GM06990 (cell line): ENCODE measurements at regions not wholly inside any gene's neighbourhood (a gene's known extent, or its start where the extent isn't known, plus 50 kb on each side); places are given as distances from the start of the nearest gene placed in this dataset.

Source experiments
- DNase-seq: peaks from one replicate; pipeline ENCODE4 v3.0.0-alpha.2; 2011; ENCODE audit not compliant: insufficient read length; ENCODE audit errors: extremely low read depth
- H3K27me3 ChIP-seq: replicated peaks from 2 replicates; pipeline ENCODE4 v1.6.0; 2011; ENCODE audit warnings: low read length; ENCODE audit not compliant: control insufficient read depth, insufficient read depth
- H3K36me3 ChIP-seq: 2 replicates; pipeline ENCODE4 v1.5.1; 2011; ENCODE audit warnings: low read length; ENCODE audit not compliant: control insufficient read depth, insufficient read depth
- H3K4me3 ChIP-seq: replicated peaks from 2 replicates; pipeline ENCODE4 v1.5.1; 2011; ENCODE audit warnings: low read depth, mild to moderate bottlenecking, control low read depth, low read length
- TF ChIP-seq, protein P1 (sequence below): IDR thresholded peaks from 2 replicates; pipeline ENCODE4 v1.5.1; 2011; ENCODE audit warnings: low read length, control low read depth, mild to moderate bottlenecking, inconsistent platforms; ENCODE audit not compliant: insufficient read depth, poor library complexity, severe bottlenecking

DNA sequence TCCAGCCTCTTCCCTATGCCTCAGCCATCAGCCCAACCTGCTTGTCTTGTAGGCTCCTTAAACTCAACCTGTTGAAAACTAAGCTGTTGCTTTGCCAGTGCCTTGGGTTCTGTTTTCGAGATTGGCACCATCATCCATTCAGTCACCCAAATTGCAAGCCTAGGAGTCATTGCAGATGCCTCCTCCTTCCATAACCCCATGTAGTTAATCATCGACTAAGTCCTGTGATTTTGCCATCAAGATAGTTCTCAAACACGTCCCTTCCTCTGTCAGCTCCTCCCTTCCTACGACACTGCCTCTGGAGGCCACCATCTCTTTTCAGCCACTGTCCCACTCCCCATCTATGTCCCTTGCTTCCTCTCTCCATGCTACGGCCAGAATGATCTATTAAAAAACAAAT, 168.1 kb downstream of the RAB11FIP2 start:
- TF ChIP-seq, protein P1, sequence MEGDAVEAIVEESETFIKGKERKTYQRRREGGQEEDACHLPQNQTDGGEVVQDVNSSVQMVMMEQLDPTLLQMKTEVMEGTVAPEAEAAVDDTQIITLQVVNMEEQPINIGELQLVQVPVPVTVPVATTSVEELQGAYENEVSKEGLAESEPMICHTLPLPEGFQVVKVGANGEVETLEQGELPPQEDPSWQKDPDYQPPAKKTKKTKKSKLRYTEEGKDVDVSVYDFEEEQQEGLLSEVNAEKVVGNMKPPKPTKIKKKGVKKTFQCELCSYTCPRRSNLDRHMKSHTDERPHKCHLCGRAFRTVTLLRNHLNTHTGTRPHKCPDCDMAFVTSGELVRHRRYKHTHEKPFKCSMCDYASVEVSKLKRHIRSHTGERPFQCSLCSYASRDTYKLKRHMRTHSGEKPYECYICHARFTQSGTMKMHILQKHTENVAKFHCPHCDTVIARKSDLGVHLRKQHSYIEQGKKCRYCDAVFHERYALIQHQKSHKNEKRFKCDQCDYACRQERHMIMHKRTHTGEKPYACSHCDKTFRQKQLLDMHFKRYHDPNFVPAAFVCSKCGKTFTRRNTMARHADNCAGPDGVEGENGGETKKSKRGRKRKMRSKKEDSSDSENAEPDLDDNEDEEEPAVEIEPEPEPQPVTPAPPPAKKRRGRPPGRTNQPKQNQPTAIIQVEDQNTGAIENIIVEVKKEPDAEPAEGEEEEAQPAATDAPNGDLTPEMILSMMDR: no peak
- H3K36me3 ChIP-seq: no peaks in the 10 kb centered on the region

GRCh38 chr10:117884093-117884492, 162.6 kb downstream of the RAB11FIP2 start:
- DNase-seq: no peak
- Histone ChIP-seq H3K27me3 (peaks cover 2% of the 10 kb centered on the region), H3K4me3 (no peak overlapping the region), H3K36me3 (no peaks in the 10 kb centered on the region)
- TF ChIP-seq, protein P1: no peak

More for the DNA sequence above, 168.1 kb downstream of the RAB11FIP2 start:
- DNase-seq: no peak
- Histone ChIP-seq H3K27me3 (peaks cover 2% of the 10 kb centered on the region), H3K4me3 (no peak overlapping the region)

GRCh38 chr10:117884592-117884991, 162.1 kb downstream of the RAB11FIP2 start:
- Histone ChIP-seq H3K36me3 (no peaks in the 10 kb centered on the region), H3K27me3 (peaks cover 2% of the 10 kb centered on the region), H3K4me3 (no peak overlapping the region)
- TF ChIP-seq, protein P1: no peak
- no peak for DNase-seq

DNA sequence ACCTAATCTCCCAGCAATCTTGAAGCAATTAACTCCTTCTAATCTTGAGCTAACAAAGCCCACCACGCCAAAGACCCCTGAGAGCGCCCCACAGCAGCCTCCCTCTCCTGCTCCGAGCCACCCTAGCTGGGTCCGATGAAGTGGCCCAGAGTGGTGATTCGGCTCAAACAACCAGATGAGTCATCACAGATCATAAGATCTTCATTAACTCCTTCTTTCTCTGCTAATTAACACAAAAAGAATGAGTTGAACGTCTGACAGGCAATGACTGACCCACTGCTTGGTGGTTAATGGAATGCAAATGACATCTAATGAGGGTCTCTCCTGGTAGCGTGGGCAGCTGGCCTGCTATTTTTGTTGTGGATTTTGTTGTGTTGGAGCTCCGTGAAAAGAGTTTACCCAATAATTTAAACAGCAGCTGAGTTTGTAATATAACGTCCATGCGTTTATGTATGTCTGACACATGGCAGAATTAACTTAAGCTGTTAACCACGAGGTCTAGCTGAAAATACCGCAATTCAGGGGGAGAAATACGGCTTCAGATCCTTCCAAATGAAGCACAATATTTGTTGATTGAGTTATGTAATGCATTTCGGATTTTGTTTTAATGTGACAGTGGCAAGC, 161.4 kb downstream of the RAB11FIP2 start:
- Histone ChIP-seq H3K4me3 (no peak overlapping the region), H3K27me3 (peaks cover 2% of the 10 kb centered on the region), H3K36me3 (no peaks in the 10 kb centered on the region)
- TF ChIP-seq, protein P1: no peak
- no peak for DNase-seq

- DNase-seq: no peak
- no peak overlapping the region for H3K4me3 ChIP-seq
- no peaks in the 10 kb centered on the region for H3K27me3 ChIP-seq
- TF ChIP-seq, protein P1: no peak
- H3K36me3 ChIP-seq: no peaks in the 10 kb centered on the region
These were observed 160.0 kb downstream of the RAB11FIP2 start for GRCh38 chr10:117886766-117887165.

DNA sequence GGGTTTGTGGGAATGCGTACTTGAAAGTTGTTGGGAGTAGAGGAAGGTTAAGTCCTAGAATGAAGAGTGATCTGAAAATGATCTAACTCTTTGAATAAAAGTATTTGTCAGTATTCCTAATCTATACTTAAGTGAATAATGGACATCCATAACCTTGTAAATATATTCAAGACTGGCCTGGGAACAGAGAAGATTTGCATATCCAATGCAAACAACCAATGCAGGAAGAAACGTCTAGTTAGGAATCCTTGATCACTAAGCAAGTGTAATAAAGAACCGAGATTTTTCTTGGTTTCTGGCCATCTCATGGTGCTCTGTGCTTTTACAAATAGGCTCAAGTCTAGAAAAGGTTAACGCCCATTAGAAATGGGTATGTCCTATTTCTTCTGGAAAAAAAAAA, 157.1 kb downstream of the RAB11FIP2 start:
- Histone ChIP-seq H3K4me3 (no peak overlapping the region), H3K36me3 (no peaks in the 10 kb centered on the region), H3K27me3 (no peaks in the 10 kb centered on the region)
- TF ChIP-seq, protein P1: no peak
- no peak for DNase-seq
